SJSA1 (cell line): ENCODE measurements at regions not wholly inside any gene's neighbourhood (a gene's known extent, or its start where the extent isn't known, plus 50 kb on each side); places are given as distances from the start of the nearest gene placed in this dataset.

Source experiments
- DNase-seq, 2 experiments: peaks; one replicate each; pipeline ENCODE4 v3.0.0-alpha.2; 2015 to 2020; ENCODE audit warnings: low spot score in 2 of 2, low read depth in 1 of 2
- H3K27ac ChIP-seq: fragments of 250-450 bp; sonication (Bioruptor Pico); 2 replicates; pipeline ENCODE4 v1.5.1; 2020; ENCODE audit warnings: mild to moderate bottlenecking, moderate library complexity
- H3K27me3 ChIP-seq: fragments of 250-450 bp; sonication (Bioruptor Pico); replicated peaks from 2 replicates; pipeline ENCODE4 v1.5.1; 2020; ENCODE audit warnings: mild to moderate bottlenecking, moderate library complexity
- H3K36me3 ChIP-seq: fragments of 250-450 bp; sonication (Bioruptor Pico); 2 replicates; pipeline ENCODE4 v1.5.1; 2020; ENCODE audit warnings: mild to moderate bottlenecking
- H3K4me1 ChIP-seq: fragments of 250-450 bp; sonication (Bioruptor Pico); replicated peaks from 2 replicates; pipeline ENCODE4 v1.6.1; 2021; ENCODE audit warnings: mild to moderate bottlenecking
- H3K4me3 ChIP-seq: fragments of 250-450 bp; sonication (Bioruptor Pico); 2 replicates; pipeline ENCODE4 v1.5.1; 2020; ENCODE audit warnings: mild to moderate bottlenecking
- H3K9me3 ChIP-seq: fragments of 250-450 bp; sonication (Bioruptor Pico); replicated peaks from 2 replicates; pipeline ENCODE4 v1.5.1; 2020; ENCODE audit warnings: mild to moderate bottlenecking

DNA sequence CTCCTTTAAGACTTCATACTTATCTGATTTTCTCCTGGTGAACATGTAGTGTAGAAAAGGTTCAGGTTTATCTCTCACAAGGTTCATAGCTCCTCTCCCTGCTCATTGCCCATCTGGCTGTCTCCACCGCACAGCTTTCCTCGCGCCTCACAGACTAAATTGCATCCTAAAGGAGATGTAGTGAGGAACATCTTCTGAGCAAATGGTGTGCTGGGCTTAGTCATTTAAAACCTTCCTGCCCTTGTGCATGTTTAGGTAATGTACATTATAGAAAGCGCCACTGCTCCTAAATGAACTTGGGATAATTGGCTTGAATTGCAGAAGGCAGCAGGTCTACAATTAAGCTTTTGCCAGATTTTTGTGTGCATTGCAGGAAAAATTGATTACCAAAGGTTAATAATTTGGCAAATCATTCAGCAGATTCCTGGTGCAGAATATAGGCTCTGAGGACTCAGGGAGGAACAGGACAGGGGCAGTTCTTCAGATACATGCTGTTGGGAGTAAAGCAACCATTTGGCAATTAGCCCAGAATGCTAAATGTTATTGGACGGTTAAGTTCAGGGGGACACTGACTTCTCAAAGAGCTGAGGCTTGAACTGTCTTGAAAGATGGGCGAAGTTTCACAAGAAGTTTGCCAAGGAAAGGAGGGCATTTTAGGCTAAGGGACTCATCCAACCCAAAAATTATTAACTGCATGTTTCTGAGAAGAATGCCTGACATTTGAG is 108.4 kb upstream of the CLDN10 start:
- Histone ChIP-seq H3K27ac (no peak overlapping the region), H3K9me3 (no peaks in the 10 kb centered on the region), H3K4me1 (no peaks in the 10 kb centered on the region), H3K27me3 (peaks cover 4% of the 10 kb centered on the region; the same call in 1 of the 2 replicates), H3K4me3 (no peak overlapping the region), H3K36me3 (no peaks in the 10 kb centered on the region)
- DNase-seq: no peak

DNA sequence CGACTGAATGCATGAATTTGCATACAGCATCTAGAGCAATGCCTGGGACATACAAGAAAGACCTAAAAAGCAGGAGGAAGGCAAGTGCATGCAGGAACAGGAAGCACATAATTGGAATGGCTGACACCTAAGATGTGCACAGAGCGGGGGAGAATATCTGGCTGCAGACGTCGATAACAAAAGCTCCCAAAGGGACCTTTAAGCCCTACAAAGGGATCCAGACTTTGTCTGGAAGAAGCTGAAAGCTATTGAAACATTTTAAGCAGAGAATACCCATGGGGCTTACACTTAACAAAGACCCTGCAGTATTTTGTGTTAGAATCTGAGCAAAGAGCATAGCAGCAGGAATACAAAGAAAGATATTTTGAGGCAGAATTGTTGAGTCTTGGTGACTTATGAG is 107.4 kb upstream of the CLDN10 start:
- H3K36me3 ChIP-seq: no peaks in the 10 kb centered on the region
- H3K4me3 ChIP-seq: no peak overlapping the region
- DNase-seq: no peak
- no peaks in the 10 kb centered on the region for H3K4me1 ChIP-seq
- H3K27me3 ChIP-seq: peaks cover 4% of the 10 kb centered on the region; the same call in 1 of the 2 replicates
- H3K27ac ChIP-seq: no peak overlapping the region
- no peaks in the 10 kb centered on the region for H3K9me3 ChIP-seq

DNA sequence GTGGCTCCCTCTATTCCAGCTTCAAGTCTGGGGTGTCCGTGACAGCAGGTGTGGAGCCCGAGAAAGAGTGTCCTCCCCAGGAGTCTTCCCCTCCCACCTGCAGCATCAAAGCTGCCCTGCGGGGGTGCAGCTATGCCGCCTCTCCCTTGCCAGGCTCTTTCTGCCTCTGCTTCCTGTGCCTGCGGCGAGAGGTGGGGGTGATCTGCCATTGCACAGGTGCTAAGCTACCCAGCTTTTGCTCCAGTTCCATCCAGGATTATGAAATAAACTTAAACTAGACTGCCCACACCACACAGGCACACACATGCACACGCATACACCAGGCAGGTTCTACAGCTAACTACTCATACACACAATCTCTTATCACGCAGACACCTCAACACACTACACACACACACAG is 104.7 kb upstream of the CLDN10 start:
- H3K36me3 ChIP-seq: no peaks in the 10 kb centered on the region
- DNase-seq: no peak
- H3K4me1 ChIP-seq: no peaks in the 10 kb centered on the region
- H3K4me3 ChIP-seq: no peak overlapping the region
- no peaks in the 10 kb centered on the region for H3K9me3 ChIP-seq
- H3K27me3 ChIP-seq: peaks cover 2% of the 10 kb centered on the region; the same call in 1 of the 2 replicates
- H3K27ac ChIP-seq: no peak overlapping the region

DNA sequence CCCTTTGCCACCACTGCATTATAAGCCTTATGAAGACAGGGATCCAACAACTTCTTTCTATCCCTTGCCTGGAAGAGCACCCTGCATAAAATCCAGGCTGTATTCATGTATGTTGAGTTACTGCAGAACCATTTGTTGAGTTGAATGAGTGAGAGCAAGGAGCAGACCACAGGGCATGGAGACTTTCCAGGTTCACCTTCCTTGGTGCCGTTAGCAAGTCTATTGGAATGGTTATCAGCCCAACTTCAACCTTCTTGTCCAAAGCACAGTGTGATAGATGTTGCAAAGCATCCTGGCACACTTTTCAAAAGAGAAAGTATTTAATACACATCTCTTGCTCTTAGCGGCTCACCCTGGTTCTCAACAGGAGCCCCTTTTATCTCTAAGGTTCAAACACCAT is 100.9 kb upstream of the CLDN10 start:
- Histone ChIP-seq H3K9me3 (no peaks in the 10 kb centered on the region), H3K27ac (no peak overlapping the region), H3K4me1 (no peaks in the 10 kb centered on the region), H3K4me3 (no peak overlapping the region), H3K27me3 (no peaks in the 10 kb centered on the region; the same call in 1 of the 2 replicates), H3K36me3 (no peaks in the 10 kb centered on the region)
- DNase-seq: no peak

DNA sequence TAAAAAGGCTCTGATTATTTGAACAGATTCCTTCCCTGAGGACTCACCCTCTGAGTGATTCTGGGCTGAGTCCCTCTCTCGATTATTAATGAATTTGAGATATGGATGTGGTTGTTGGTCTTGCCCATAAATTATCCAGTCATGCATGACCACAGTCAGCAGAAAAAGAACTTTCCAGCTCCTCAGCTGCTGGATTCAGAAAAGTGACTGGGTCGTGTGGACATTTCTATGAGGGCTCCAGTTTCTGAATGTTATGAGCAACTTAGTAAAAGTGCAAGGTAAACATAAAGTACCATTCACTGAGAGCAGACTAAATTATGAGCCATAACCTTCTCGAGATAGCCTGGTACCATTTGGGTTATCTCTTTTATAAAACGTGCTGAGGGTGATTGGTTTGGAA is 100.1 kb upstream of the CLDN10 start:
- Histone ChIP-seq H3K4me1 (no peaks in the 10 kb centered on the region), H3K27me3 (no peaks in the 10 kb centered on the region; the same call in 1 of the 2 replicates), H3K9me3 (no peaks in the 10 kb centered on the region), H3K4me3 (no peak overlapping the region), H3K27ac (no peak overlapping the region), H3K36me3 (no peaks in the 10 kb centered on the region)
- no peak for DNase-seq

DNA sequence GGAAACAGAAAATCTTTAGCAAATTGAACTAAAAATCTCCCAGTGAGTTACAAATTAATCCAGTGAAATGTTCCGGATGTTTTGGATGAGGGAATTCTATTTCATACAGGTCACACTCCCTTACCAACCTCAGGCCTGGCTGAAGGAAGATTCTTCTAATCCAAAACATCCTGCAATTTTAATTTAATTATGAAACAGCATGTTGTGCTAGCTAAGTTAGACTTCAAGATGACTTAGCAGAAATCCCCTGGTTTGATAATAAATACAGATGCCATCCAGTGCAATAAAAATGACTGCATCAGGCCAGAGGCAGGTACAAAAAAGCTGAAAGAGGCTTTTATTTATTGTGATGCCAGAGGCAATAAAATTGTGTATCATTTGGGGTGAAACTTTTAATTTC is 96.7 kb upstream of the CLDN10 start:
- no peak overlapping the region for H3K27ac ChIP-seq
- H3K9me3 ChIP-seq: no peaks in the 10 kb centered on the region
- no peak for DNase-seq
- no peaks in the 10 kb centered on the region; the same call in 1 of the 2 replicates for H3K27me3 ChIP-seq
- H3K4me1 ChIP-seq: no peaks in the 10 kb centered on the region
- no peaks in the 10 kb centered on the region for H3K36me3 ChIP-seq
- no peak overlapping the region for H3K4me3 ChIP-seq

DNA sequence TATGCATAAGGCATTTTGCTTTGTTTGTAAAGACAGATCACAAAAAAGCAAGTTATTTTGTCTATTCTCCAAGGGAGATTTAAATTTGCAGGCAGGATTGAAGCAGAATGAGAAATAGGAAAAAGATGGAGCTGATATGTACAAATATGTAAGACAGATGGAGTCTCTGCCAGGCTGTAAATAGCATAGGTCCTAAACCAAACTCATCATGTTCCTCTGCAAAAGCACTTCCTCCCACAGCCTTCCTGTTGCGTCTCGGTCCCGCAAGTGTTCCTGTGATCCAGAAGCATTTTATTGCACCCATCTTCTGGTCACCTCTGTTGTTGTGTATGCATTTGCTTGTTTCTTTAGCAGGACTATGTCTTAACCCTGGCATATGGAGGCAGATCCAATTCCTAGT is 95.7 kb upstream of the CLDN10 start:
- H3K4me1 ChIP-seq: no peaks in the 10 kb centered on the region
- no peaks in the 10 kb centered on the region for H3K36me3 ChIP-seq
- H3K9me3 ChIP-seq: no peaks in the 10 kb centered on the region
- H3K27ac ChIP-seq: no peak overlapping the region
- H3K4me3 ChIP-seq: no peak overlapping the region
- DNase-seq: no peak
- no peaks in the 10 kb centered on the region; the same call in 1 of the 2 replicates for H3K27me3 ChIP-seq

DNA sequence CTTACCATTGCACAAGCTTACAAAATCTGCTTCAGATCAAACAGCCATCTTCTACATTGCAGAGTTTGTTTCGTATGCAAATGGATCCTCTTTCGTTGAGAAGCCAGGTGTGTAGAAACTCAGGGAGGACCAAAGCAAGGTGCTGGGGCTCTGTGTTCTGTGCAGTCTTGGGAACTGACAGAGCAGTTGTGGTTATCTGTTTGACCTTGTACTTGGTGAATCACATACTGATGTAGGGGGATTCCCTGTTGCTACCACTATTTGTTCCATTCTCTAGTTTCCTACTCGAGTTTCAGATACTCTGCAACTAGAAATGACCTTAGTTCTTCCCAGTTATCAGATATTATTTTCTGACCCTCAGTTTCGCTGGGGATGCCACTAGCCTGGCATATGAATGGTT is 95.2 kb upstream of the CLDN10 start:
- Histone ChIP-seq H3K27me3 (no peaks in the 10 kb centered on the region; the same call in 1 of the 2 replicates), H3K36me3 (no peaks in the 10 kb centered on the region), H3K27ac (no peak overlapping the region), H3K9me3 (no peaks in the 10 kb centered on the region), H3K4me1 (no peaks in the 10 kb centered on the region), H3K4me3 (no peak overlapping the region)
- DNase-seq: no peak

DNA sequence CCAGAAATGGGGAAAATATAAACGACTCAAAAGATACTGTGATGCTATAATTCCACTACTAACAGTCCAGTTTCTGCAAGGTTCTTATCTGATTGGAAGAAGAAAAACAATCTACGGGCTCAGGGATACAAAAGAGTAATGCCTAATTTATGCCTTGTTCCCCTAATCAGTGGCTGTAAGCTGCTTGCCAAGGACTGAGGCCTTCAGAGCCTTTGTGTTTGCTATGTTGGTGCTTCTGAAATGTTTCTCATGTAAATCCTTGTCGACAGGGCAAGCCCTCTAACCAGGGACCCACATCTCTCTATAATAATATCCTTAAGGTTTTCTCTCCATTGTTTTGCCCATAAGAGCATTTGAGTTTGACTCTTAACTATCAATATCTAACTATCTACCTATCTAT is 89.7 kb upstream of the CLDN10 start:
- Histone ChIP-seq H3K36me3 (no peaks in the 10 kb centered on the region), H3K9me3 (no peaks in the 10 kb centered on the region), H3K4me1 (no peaks in the 10 kb centered on the region), H3K27ac (no peak overlapping the region), H3K27me3 (no peaks in the 10 kb centered on the region), H3K4me3 (no peak overlapping the region)
- DNase-seq: no peak

DNA sequence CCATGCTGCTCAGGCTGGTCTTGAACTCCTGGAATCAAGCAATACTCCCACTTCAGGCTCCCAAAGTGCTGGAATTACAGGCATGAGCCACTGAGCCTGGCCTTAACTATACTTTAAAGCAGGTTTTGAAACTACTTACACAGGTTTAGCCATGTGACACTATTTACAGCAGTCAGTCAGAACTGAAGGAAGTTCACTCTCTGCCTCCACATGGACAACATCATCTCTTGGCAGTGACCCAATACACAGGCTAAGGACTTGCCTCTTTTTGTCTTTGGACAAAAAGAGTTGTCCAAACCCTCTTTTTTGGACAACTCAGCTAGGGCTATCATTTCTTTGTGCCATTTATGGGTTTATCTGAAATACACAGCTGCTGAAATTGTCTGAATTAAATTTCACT is 89.0 kb upstream of the CLDN10 start:
- Histone ChIP-seq H3K36me3 (no peaks in the 10 kb centered on the region), H3K27ac (no peak overlapping the region), H3K9me3 (no peaks in the 10 kb centered on the region), H3K4me3 (no peak overlapping the region), H3K27me3 (no peaks in the 10 kb centered on the region), H3K4me1 (no peaks in the 10 kb centered on the region)
- no peak for DNase-seq

DNA sequence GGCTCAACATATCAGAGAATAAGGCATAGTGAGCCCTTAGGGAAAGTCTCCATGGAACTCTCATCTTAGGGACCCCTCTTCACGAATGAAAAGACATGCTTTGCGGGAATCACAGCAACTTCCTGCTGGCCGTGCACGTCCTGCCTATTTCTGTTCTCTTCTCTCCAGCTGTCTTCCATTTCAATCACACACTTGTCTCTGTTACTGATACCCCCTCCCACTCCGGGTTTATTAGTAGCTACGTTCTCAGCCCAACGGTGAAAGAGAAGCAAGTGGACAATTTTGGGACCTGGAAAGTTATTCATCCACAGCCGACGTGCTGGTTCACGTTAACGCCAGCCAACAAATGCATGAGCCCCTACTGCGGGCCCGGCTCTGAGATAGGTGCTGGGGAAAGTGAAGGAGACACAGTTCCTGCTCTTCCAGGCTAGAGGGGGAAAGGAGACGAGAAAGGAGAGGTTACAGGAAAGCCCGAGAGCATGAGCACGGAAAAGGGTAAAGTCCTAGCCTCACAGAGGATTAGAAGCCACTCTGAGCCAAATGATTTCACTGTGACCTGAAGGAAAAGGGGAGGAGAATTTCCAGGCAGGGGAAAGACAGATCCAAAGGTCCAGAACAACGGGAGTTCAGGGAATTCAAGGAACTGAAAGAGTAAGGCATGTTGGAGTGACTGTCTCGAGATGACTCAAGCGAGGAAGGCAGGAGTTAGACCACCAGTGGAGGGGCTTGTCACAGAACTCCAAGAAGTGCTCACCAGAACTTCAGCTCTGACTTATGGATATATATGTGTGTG is 81.8 kb upstream of the CLDN10 start:
- H3K27ac ChIP-seq: no peak overlapping the region

DNA sequence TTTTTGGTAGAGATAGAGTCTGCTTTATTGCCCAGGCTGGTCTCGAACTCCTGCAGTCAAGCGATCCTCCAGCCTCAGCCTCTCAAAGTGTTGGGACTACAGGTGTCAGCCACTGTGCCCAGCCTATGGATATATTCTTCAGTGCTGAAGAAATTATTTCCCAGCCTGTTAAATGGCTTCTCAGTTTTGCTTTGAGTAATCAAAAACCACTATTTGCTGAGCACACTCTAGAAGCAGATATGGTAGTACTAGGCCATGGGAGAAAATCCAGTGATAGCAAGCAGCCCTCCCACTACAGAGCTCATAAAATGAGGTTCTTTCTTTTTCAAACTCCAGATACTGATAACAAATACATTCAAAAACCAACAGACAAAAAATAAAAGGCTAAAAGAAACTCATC is 80.6 kb upstream of the CLDN10 start:
- DNase-seq: no peak
- Histone ChIP-seq H3K36me3 (no peaks in the 10 kb centered on the region), H3K27ac (no peak overlapping the region), H3K4me1 (no peaks in the 10 kb centered on the region), H3K4me3 (no peak overlapping the region), H3K27me3 (no peaks in the 10 kb centered on the region), H3K9me3 (no peaks in the 10 kb centered on the region)

More for the DNA sequence above, 81.8 kb upstream of the CLDN10 start:
- DNase-seq: no peak
- H3K9me3 ChIP-seq: no peaks in the 10 kb centered on the region
- no peak overlapping the region for H3K4me3 ChIP-seq
- H3K4me1 ChIP-seq: no peaks in the 10 kb centered on the region
- no peaks in the 10 kb centered on the region for H3K27me3 ChIP-seq
- H3K36me3 ChIP-seq: no peaks in the 10 kb centered on the region

DNA sequence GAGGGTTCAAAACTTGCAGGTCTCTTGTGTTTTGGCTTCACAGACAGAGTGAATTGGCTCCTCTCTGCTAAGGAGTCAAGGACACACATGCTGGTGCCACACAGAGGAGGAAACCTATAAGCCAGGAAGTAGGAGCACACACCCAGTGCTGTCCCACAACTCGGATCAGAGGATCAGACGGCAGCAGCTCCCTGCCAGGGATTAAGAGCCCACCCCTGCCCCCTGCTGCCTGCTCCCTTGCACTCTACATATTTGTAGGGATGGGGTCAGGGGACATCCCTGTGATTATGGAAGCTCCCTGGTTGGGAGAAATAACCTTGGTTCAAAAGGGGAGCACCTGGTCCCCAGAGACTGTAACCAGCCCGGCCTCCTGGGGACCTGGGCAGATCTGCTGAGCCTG is 77.5 kb upstream of the CLDN10 start:
- DNase-seq: no peak
- no peak overlapping the region for H3K27ac ChIP-seq
- H3K27me3 ChIP-seq: no peaks in the 10 kb centered on the region
- no peaks in the 10 kb centered on the region for H3K36me3 ChIP-seq
- no peaks in the 10 kb centered on the region; the same call in 1 of the 2 replicates for H3K9me3 ChIP-seq
- no peak overlapping the region for H3K4me3 ChIP-seq
- no peaks in the 10 kb centered on the region for H3K4me1 ChIP-seq

DNA sequence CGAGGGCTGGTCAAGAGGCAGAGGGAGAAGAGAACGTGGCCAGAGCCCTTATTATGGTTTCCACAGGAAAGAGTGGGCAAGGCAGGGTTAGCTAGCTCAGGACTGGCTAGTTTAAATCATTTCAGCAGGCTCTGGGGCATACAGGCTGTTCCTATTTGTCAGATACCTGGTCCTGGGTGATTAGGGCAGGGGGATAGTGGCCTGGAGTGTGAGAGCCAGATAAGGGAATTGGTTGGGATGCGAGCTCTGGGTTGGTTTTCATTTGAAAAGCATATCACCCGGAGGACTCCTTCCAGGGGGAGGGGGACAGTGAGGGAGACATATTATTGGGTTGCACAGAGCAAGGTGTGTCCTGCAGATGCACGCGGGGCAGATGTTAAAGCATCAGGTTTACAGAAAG is 75.3 kb upstream of the CLDN10 start:
- DNase-seq: no peak
- Histone ChIP-seq H3K4me3 (no peak overlapping the region), H3K36me3 (no peaks in the 10 kb centered on the region), H3K27ac (no peak overlapping the region), H3K4me1 (no peaks in the 10 kb centered on the region), H3K27me3 (no peaks in the 10 kb centered on the region), H3K9me3 (no peaks in the 10 kb centered on the region; the same call in 1 of the 2 replicates)
